Kidney (tissue), 13 donors: ENCODE measurements at regions not wholly inside any gene's neighbourhood (a gene's known extent, or its start where the extent isn't known, plus 50 kb on each side); places are given as distances from the start of the nearest gene placed in this dataset.

Source experiments
- DNase-seq, 5 donors: peaks; one replicate each; pipeline ENCODE4 v3.0.0-alpha.2; 2013 to 2020
- FAIRE-seq: peaks from 2 replicates; lab custom pipeline; 2012; peaks lifted over from hg19 to GRCh38; lab: Jason Lieb, UNC
- H3K27ac ChIP-seq, 2 donors: one replicate each; pipeline ENCODE4 v1.7.0; 2013; ENCODE audit warnings: low read depth in 2 of 2, low read length in 2 of 2, inconsistent platforms in 1 of 2
- H3K27me3 ChIP-seq: one replicate; pipeline ENCODE4 v1.7.1; 2013; ENCODE audit warnings: low read length, inconsistent platforms; ENCODE audit not compliant: control insufficient read depth, insufficient read depth
- H3K36me3 ChIP-seq, 3 donors: one replicate each; pipeline versions ENCODE4 v1.7.0 to v1.7.1; 2013; ENCODE audit warnings: low read length in 3 of 3, control low read depth in 1 of 3, inconsistent platforms in 1 of 3; ENCODE audit not compliant: insufficient read depth in 3 of 3, control insufficient read depth in 2 of 3
- H3K4me1 ChIP-seq, 3 donors: one replicate each; pipeline versions ENCODE4 v1.7.0 to v1.7.1; 2013; ENCODE audit warnings: low read length in 3 of 3, inconsistent platforms in 1 of 3, low read depth in 1 of 3; ENCODE audit not compliant: control insufficient read depth in 2 of 3, insufficient read depth in 2 of 3
- H3K4me3 ChIP-seq, 3 donors: one replicate each; pipeline versions ENCODE4 v1.7.0 to v1.8.1; 2013; ENCODE audit warnings: low read length in 3 of 3, control low read depth in 1 of 3, inconsistent platforms in 1 of 3
- H3K9ac ChIP-seq, 3 donors: one replicate each; pipeline versions ENCODE4 v1.7.0 to v1.7.1; 2013; ENCODE audit warnings: low read length in 3 of 3, control low read depth in 1 of 3, inconsistent platforms in 1 of 3
- H3K9me3 ChIP-seq, 3 donors: one replicate each; pipeline versions ENCODE4 v1.7.0 to v1.7.1; 2013; ENCODE audit warnings: low read length in 3 of 3, control low read depth in 1 of 3, inconsistent platforms in 1 of 3; ENCODE audit not compliant: control insufficient read depth in 2 of 3, insufficient read depth in 1 of 3
- CTCF ChIP-seq: IDR thresholded peaks from 3 replicates; pipeline ENCODE4 v1.5.1; 2012; ENCODE audit warnings: mild to moderate bottlenecking, moderate library complexity, borderline replicate concordance; ENCODE audit not compliant: insufficient read depth; ENCODE audit errors: extremely low read depth
- intact Hi-C: fragments of 100-400 bp; cut with DNase I; formaldehyde crosslinking; loops from one replicate; pipeline ENCODE4 v1.11.1; 2022
- donor health status: control.
- donor health status: control.
- donor health status: control.
- donor health status: control.
- donor health status: control.
- donor health status: DM: yes; HTN: yes; CAD: no.
- donor health status: Normal renal cell carcinoma (clear cell type).

GRCh38 chr22:47630741-47631534 lies 868.5 kb downstream of the TBC1D22A start:
- no peak for FAIRE-seq

GRCh38 chr22:47629791-47630655 lies 867.6 kb downstream of the TBC1D22A start:
- H3K4me3 ChIP-seq, result no peak overlapping the region
- peaks cover 0 to 4% (median 0%) of the 10 kb centered on the region in 3 donors for H3K9me3 ChIP-seq
- H3K9ac ChIP-seq, result no peak overlapping the region
- H3K27ac ChIP-seq, result no peak overlapping the region
- H3K36me3 ChIP-seq, result peaks cover 0 to 3% (median 0%) of the 10 kb centered on the region in 3 donors
- DNase-seq, result peak in 1 of 5 donors; percentile 26
- no peaks in the 10 kb centered on the region for H3K27me3 ChIP-seq
- no peak for TF ChIP-seq CTCF
- intact Hi-C loops, result no loop called here
- no peak for FAIRE-seq
- no peaks in the 10 kb centered on the region for H3K4me1 ChIP-seq

More at GRCh38 chr22:47630741-47631534, 868.5 kb downstream of the TBC1D22A start:
- Histone ChIP-seq H3K9ac (no peak overlapping the region), H3K27me3 (no peaks in the 10 kb centered on the region), H3K36me3 (peaks cover 0 to 3% (median 0%) of the 10 kb centered on the region in 3 donors), H3K4me3 (no peak overlapping the region), H3K27ac (no peak overlapping the region), H3K9me3 (peaks cover 0 to 4% (median 0%) of the 10 kb centered on the region in 3 donors), H3K4me1 (no peaks in the 10 kb centered on the region)
- intact Hi-C loops, result no loop called here
- DNase-seq, result peak in 2 of 5 donors; percentile 13 to 56
- no peak for TF ChIP-seq CTCF

- FAIRE-seq, result no peak
- intact Hi-C loops, result no loop called here
- Histone ChIP-seq H3K9me3 (peaks cover 0 to 4% (median 0%) of the 10 kb centered on the region in 3 donors), H3K27ac (no peak overlapping the region), H3K9ac (no peak overlapping the region), H3K4me1 (no peaks in the 10 kb centered on the region), H3K27me3 (no peaks in the 10 kb centered on the region), H3K4me3 (no peak overlapping the region), H3K36me3 (peaks cover 0 to 3% (median 0%) of the 10 kb centered on the region in 3 donors)
- peak; percentile 57 to 69 (median 61) for DNase-seq
- no peak for TF ChIP-seq CTCF
Measured at GRCh38 chr22:47629273-47629711, 866.8 kb downstream of the TBC1D22A start.
